CD4-positive, alpha-beta T cell (primary cell): ENCODE measurements at regions not wholly inside any gene's neighbourhood (a gene's known extent, or its start where the extent isn't known, plus 50 kb on each side); places are given as distances from the start of the nearest gene placed in this dataset.

Source experiments
- ATAC-seq: fragments of 200-7000 bp; cut with Tn5 transposase; one replicate; pipeline ENCODE4 v1.10.0; 2022; ENCODE audit warnings: mild to moderate bottlenecking; ENCODE audit not compliant: poor library complexity
- CTCF ChIA-PET: fragments of 350-600 bp; sonication (Branson Sonifier 250); formaldehyde crosslinking; loops from one replicate; lab custom pipeline; 2021; ENCODE audit warnings: antibody characterized with exemption, inconsistent platforms; lab: Charles Lee
- POLR2A ChIA-PET: fragments of 350-600 bp; sonication (Branson Sonifier 250); formaldehyde crosslinking; loops from one replicate; lab custom pipeline; 2021; ENCODE audit warnings: antibody characterized with exemption, inconsistent platforms; lab: Charles Lee
- DNase-seq, 14 experiments: peaks; one replicate each; pipeline ENCODE4 v3.0.0-alpha.2; 2013 to 2020; ENCODE audit warnings: mixed read lengths in 2 of 14
- H3K27ac ChIP-seq, 2 donors: one replicate each; pipeline versions ENCODE4 v1.5.1 to v1.7.0; 2013; ENCODE audit warnings: low read length in 2 of 2, low read depth in 1 of 2, mild to moderate bottlenecking in 1 of 2
- H3K27me3 ChIP-seq, 2 experiments: 1 replicate in 1 of 2; 2 replicates in 1 of 2; pipeline versions ENCODE4 v1.6.1 to v1.7.0; 2013; ENCODE audit warnings: low read length in 2 of 2, control low read depth in 1 of 2, mild to moderate bottlenecking in 1 of 2, moderate library complexity in 1 of 2; ENCODE audit not compliant: insufficient read depth in 2 of 2, control insufficient read depth in 1 of 2
- H3K36me3 ChIP-seq: one replicate; pipeline ENCODE4 v1.6.1; 2013; ENCODE audit warnings: low read length, control low read depth; ENCODE audit not compliant: insufficient read depth
- H3K4me1 ChIP-seq: one replicate; pipeline ENCODE4 v1.6.1; 2013; ENCODE audit warnings: low read length, control low read depth; ENCODE audit not compliant: insufficient read depth
- H3K4me3 ChIP-seq: one replicate; pipeline ENCODE4 v1.5.1; 2013; ENCODE audit warnings: mild to moderate bottlenecking, low read length, moderate library complexity
- H3K9me3 ChIP-seq, 2 experiments: 1 replicate in 1 of 2; 2 replicates in 1 of 2; pipeline versions ENCODE4 v1.6.1 to v1.7.0; 2013; ENCODE audit warnings: low read length in 2 of 2, mild to moderate bottlenecking in 2 of 2, control low read depth in 1 of 2, moderate library complexity in 1 of 2; ENCODE audit not compliant: control insufficient read depth in 1 of 2, insufficient read depth in 1 of 2
- H3K27ac Mint-ChIP-seq: one replicate; pipeline ENCODE4 v1.8.0; 2020; ENCODE audit warnings: mixed read lengths
- H3K27me3 Mint-ChIP-seq: one replicate; pipeline ENCODE4 v1.8.0; 2021; ENCODE audit warnings: mixed read lengths
- H3K36me3 Mint-ChIP-seq: one replicate; pipeline ENCODE4 v1.8.0; 2021; ENCODE audit warnings: low read depth, mixed read lengths
- H3K4me1 Mint-ChIP-seq: one replicate; pipeline ENCODE4 v1.8.0; 2021; ENCODE audit warnings: low read depth, mixed read lengths
- H3K4me3 Mint-ChIP-seq: one replicate; pipeline ENCODE4 v1.8.0; 2020; ENCODE audit warnings: mild to moderate bottlenecking, mixed read lengths
- H3K9me3 Mint-ChIP-seq: one replicate; pipeline ENCODE4 v1.8.0; 2020; ENCODE audit warnings: mixed read lengths
- intact Hi-C, 2 experiments: fragments of 100-400 bp; cut with DNase I in 1 of 2; cut with micrococcal nuclease in 1 of 2; formaldehyde crosslinking; loops; one replicate each; pipeline versions ENCODE4 v1.15.1 to v1.9.0; 2023 to 2025; cut with DNase I, micrococcal nuclease
- TF ChIP-seq, protein P1 (sequence below): fragments of 200-600 bp; IDR thresholded peaks from one replicate; pipeline ENCODE4 v1.8.0; 2022; ENCODE audit warnings: antibody characterized with exemption, mild to moderate bottlenecking

DNA sequence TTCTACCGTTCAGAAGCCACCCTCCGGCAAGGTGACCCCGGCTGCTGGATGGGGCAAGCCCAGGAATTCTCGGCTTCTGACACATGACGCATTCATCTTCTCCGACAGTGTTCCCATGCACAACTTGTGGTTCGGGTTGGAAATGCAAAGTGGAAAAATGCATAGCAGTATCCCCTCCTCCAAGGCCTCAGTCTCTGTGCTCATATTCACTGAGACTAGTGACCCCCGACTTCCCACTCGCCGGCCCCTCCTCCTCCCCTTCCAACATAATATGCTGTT is 70.0 kb upstream of the NTM start:
- TF ChIP-seq, protein P1, sequence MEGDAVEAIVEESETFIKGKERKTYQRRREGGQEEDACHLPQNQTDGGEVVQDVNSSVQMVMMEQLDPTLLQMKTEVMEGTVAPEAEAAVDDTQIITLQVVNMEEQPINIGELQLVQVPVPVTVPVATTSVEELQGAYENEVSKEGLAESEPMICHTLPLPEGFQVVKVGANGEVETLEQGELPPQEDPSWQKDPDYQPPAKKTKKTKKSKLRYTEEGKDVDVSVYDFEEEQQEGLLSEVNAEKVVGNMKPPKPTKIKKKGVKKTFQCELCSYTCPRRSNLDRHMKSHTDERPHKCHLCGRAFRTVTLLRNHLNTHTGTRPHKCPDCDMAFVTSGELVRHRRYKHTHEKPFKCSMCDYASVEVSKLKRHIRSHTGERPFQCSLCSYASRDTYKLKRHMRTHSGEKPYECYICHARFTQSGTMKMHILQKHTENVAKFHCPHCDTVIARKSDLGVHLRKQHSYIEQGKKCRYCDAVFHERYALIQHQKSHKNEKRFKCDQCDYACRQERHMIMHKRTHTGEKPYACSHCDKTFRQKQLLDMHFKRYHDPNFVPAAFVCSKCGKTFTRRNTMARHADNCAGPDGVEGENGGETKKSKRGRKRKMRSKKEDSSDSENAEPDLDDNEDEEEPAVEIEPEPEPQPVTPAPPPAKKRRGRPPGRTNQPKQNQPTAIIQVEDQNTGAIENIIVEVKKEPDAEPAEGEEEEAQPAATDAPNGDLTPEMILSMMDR: no peak
- H3K27me3 Mint-ChIP-seq: peaks cover 16% of the 10 kb centered on the region
- no peaks in the 10 kb centered on the region for H3K36me3 ChIP-seq
- H3K9me3 ChIP-seq: peaks cover 0 to 20% of the 10 kb centered on the region in 2 experiments
- CTCF ChIA-PET: no interaction called here
- POLR2A ChIA-PET: no interaction called here
- no peak overlapping the region for H3K4me3 Mint-ChIP-seq
- ATAC-seq (no peak), DNase-seq (no peak)
- H3K4me3 ChIP-seq: no peak overlapping the region
- H3K36me3 Mint-ChIP-seq: no peaks in the 10 kb centered on the region
- H3K27ac Mint-ChIP-seq: no peak overlapping the region
- peaks cover 4% of the 10 kb centered on the region for H3K9me3 Mint-ChIP-seq
- peaks cover 0 to 10% of the 10 kb centered on the region in 2 experiments for H3K27me3 ChIP-seq
- no peaks in the 10 kb centered on the region for H3K4me1 ChIP-seq
- no peak overlapping the region for H3K27ac ChIP-seq
- intact Hi-C loops: no loop called here
- no peaks in the 10 kb centered on the region for H3K4me1 Mint-ChIP-seq

DNA sequence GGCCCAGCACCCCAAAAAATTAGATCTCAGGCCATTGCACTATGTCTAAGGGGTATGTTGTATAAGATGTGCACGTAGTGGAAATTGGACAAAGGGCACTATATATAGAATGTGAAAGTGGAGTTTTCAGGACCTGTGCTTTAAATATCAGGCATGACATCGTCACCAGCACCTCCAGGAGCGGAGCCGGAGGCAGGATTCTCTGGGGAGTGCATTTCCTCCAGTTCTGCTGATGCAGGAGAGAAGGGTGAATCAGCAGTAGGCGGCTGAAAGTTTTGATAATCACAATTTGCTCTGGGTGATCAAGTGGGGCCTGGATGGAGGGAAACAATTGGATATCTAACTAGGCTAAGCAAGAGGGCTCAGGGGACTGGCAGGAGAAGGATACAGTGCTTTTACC is 69.1 kb upstream of the NTM start:
- Mint-ChIP-seq H3K27ac (no peak overlapping the region), H3K4me1 (no peaks in the 10 kb centered on the region), H3K9me3 (peaks cover 4% of the 10 kb centered on the region), H3K36me3 (no peaks in the 10 kb centered on the region), H3K4me3 (no peak overlapping the region), H3K27me3 (peaks cover 16% of the 10 kb centered on the region)
- Histone ChIP-seq H3K27me3 (peaks cover 0 to 10% of the 10 kb centered on the region in 2 experiments), H3K4me1 (no peaks in the 10 kb centered on the region), H3K36me3 (no peaks in the 10 kb centered on the region), H3K4me3 (no peak overlapping the region), H3K27ac (no peak overlapping the region), H3K9me3 (peaks cover 0 to 20% of the 10 kb centered on the region in 2 experiments)
- DNase-seq (no peak), ATAC-seq (no peak)
- CTCF ChIA-PET: no interaction called here
- TF ChIP-seq, protein P1: no peak
- POLR2A ChIA-PET: no interaction called here
- intact Hi-C loops: no loop called here

DNA sequence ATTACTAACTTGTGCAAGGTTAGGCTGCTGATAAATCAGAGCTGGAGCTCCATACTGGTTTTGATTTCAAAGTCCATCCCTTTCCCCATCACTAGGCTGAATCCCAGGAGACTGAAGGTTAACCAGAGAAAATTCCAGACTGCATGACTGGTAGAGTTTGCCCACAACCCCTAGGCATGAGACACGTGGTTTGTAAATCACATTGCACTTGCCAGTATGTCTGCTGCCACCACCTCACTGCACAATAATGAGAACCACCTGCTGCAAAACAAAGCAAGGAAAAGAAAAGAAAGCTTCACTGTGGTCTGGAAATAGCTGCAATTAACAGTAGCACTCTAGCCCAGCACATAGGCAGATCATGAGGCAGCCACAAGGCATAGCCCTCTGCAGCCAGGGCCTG is 67.6 kb upstream of the NTM start:
- TF ChIP-seq, protein P1: no peak
- H3K27me3 Mint-ChIP-seq: peaks cover 9% of the 10 kb centered on the region
- DNase-seq (no peak), ATAC-seq (no peak)
- H3K9me3 ChIP-seq: peaks cover 0 to 15% of the 10 kb centered on the region in 2 experiments
- H3K27ac Mint-ChIP-seq: no peak overlapping the region
- no peak overlapping the region for H3K4me3 Mint-ChIP-seq
- no peak overlapping the region for H3K4me3 ChIP-seq
- H3K36me3 Mint-ChIP-seq: no peaks in the 10 kb centered on the region
- H3K36me3 ChIP-seq: no peaks in the 10 kb centered on the region
- ChIA-PET POLR2A (no interaction called here), CTCF (no interaction called here)
- intact Hi-C loops: no loop called here
- no peak overlapping the region for H3K27ac ChIP-seq
- no peaks in the 10 kb centered on the region for H3K4me1 ChIP-seq
- peaks cover 5% of the 10 kb centered on the region for H3K9me3 Mint-ChIP-seq
- peaks cover 0 to 10% of the 10 kb centered on the region in 2 experiments for H3K27me3 ChIP-seq
- H3K4me1 Mint-ChIP-seq: no peaks in the 10 kb centered on the region
